Hematopoietic multipotent progenitor cell (in vitro differentiated cells): ENCODE measurements at regions not wholly inside any gene's neighbourhood (a gene's known extent, or its start where the extent isn't known, plus 50 kb on each side); places are given as distances from the start of the nearest gene placed in this dataset.

Source experiments
- DNase-seq, 3 donors: peaks; one replicate each; pipeline ENCODE4 v3.0.0-alpha.2; 2011 to 2015; ENCODE audit warnings: low read depth in 2 of 3, low spot score in 2 of 3

GRCh38 chr1:36691374-36691773, 208.7 kb upstream of the CSF3R start:
- no peak for DNase-seq

DNA sequence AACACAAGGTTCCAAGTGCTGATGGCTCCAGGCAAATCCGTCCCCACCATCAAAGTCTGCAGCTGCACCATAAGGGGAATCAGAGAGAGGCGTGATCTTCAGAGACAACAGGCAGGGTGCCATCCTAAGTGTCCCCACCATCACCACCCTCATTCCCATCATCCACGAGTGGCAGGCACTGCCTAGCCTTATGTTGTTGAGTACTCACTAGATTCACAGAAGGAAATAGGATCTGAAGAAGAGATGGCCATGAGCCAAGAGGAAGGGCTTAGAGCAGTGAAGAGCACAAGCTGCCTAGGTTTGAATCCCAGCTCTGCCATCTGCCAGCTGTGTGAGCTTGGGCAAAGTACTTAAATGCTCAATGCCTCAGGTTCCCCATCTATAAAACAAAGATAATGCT, 207.3 kb upstream of the CSF3R start:
- no peak for DNase-seq

GRCh38 chr1:36687312-36687711, 204.6 kb upstream of the CSF3R start:
- no peak for DNase-seq

- no peak for DNase-seq
These were observed 193.3 kb upstream of the CSF3R start for GRCh38 chr1:36675931-36676562.

DNA sequence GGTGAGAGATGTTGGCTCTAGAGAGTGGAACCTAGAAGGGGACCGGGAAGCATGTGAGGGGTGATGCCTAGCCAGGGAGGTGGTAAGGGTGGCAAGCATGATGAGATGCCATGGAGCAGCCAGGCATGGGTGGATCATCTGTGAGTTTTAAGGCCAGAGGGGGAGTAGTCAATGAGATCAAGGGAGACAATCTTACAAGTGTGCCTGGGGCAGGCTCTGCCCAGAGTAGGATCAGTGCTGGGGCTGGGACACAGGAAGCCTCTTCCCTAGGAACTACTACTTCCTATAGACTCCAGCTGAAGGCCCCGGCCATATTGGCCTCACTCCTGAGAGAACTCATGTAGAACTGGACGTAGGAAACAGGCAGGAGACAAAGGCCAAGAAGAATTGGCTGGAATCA, 192.4 kb upstream of the CSF3R start:
- no peak for DNase-seq

GRCh38 chr1:36673202-36673601, 190.5 kb upstream of the CSF3R start:
- DNase-seq: no peak

GRCh38 chr1:36669262-36669661, 186.5 kb upstream of the CSF3R start:
- no peak for DNase-seq

DNA sequence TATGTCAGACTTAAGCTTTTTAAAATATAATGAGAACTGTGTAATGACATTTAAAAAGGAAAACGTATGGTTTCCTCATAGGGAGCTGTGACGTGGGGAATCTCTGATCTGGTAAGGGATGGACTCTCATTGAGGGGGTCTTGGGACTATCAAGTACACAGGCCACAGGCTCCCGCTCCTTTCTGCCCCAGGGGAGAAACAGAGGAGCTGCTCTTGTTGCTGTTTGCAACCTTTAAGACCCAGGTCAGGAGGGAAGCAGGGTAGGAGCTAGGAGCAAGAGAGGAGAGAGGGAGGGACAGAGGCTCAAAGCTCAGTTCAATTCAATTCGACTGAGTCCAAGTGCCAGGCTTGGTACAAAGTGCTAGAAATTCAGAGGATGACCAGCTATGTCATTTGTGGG, 185.1 kb upstream of the CSF3R start:
- no peak for DNase-seq

- DNase-seq: no peak
These were observed 184.5 kb upstream of the CSF3R start for GRCh38 chr1:36667256-36667655.

GRCh38 chr1:36665478-36666080, 182.9 kb upstream of the CSF3R start:
- DNase-seq: no peak

- no peak for DNase-seq
These were observed 182.0 kb upstream of the CSF3R start for GRCh38 chr1:36664571-36665287.

GRCh38 chr1:36663772-36664430, 181.2 kb upstream of the CSF3R start:
- no peak for DNase-seq

DNA sequence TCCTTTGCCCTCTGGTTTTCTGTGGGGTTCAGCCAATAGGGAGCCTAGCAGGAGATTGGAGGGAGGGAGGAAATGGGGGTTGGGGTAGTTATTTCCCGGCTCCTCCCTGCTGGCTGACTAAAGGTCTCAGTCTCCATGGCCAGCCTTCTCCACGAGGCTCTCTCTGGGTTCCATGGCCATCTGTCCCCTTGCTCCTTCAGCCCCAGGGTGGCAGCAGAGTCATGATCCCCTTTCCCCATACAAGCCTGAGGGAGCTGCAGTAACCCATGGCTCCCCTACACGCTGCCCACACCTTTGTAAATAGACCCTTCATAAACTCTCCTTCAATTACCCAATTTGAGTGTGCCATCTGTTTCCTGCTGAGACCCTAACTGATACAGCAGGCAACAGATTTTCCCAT, 176.1 kb upstream of the CSF3R start:
- no peak for DNase-seq

DNA sequence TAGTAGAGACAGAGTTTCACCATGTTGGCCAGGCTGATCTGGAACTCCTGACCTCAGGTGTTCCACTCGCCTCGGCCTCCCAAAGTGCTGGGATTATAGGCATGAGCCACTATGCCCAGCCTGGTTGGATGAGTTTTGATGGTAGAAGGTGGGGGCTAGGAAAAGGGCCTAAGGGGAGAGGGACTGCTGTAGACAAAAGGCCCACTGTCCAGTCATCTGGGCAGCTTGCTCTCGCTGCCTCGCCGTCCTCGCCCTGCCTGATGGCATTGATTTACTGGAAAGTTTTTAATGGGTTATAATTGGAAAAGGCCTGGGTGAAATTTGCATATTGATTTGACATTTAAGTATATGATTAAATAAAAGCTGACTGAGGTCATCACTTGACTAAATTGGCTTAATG, 175.1 kb upstream of the CSF3R start:
- no peak for DNase-seq

DNA sequence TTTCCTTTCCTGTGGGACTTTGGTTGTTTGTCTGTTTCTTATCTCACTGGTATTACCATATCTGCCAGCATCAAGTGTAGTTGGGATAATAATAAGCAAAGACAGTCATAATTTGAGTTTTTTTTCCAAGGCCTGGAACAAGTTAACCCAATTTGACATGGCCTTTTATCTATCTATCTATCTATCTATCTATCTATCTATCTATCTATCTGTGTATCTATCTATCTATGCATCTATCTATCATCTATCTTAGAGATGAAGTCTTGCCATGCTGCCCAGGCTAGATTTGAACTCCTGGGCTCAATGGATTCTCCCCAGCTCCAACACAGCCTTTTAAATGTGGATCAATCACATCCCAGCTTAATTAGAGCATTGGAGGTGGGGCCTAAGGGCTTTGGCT, 174.1 kb upstream of the CSF3R start:
- DNase-seq: no peak

GRCh38 chr1:36656271-36656670, 173.6 kb upstream of the CSF3R start:
- DNase-seq: no peak

DNA sequence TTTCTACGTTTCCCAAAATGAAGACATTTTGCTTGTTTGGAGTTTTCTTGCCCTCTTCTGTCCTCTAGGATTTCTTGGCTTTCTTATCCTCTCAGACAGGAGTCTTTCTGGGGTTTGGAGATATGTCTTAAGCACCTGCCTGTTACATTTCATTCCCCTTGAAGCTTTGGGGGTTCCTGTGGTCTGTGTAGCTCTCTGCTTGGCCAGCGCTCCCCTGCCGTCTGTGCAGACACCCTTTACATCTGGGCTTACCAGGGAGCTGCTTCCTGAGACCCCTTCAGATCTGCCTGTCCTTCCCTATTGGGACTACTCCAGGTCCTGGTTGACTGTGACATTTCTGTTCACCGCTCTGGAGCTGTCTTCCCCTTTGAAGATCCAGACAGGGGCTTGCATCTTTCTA, 171.9 kb upstream of the CSF3R start:
- no peak for DNase-seq

DNA sequence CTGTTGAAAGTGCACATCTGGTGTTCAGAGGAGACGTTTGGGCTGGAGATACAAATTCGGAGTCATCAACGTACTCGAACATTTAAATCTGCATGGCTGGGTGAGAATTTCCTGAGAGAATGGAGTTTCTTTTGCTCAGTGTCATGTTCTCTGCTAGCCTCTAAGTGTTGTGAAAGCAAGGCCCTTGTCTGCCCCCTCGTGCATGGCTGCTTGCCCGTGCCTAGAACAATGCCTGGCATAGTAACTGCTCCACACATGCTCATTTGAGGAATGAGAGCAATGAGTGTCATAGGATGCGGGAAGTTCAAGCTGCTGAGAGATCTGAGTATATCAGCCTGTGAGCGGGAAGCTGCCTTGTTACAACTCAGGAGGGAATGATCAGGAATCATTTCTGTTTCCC, 171.1 kb upstream of the CSF3R start:
- no peak for DNase-seq

DNA sequence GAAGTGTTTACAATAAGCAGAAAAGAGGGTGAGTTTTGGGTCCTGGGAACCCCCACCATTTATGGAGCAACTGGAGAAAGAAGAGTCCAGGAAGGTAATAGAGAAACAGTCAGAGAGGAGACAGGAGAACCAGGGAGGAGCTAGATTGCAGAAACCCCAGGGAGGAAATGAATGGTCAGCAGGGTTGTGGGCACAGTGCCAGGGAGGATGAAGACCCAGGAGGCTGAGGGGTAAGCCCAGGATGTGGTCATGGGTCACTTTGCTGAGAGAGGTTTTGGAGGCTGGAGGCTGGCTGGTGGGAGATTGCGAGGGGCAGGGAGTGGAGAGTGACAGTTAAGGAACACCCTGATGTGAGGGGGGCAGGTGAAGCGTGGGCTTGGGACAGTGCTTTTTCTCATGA, 169.9 kb upstream of the CSF3R start:
- no peak for DNase-seq

- DNase-seq: no peak
These were observed 169.3 kb upstream of the CSF3R start for GRCh38 chr1:36652011-36652410.

DNA sequence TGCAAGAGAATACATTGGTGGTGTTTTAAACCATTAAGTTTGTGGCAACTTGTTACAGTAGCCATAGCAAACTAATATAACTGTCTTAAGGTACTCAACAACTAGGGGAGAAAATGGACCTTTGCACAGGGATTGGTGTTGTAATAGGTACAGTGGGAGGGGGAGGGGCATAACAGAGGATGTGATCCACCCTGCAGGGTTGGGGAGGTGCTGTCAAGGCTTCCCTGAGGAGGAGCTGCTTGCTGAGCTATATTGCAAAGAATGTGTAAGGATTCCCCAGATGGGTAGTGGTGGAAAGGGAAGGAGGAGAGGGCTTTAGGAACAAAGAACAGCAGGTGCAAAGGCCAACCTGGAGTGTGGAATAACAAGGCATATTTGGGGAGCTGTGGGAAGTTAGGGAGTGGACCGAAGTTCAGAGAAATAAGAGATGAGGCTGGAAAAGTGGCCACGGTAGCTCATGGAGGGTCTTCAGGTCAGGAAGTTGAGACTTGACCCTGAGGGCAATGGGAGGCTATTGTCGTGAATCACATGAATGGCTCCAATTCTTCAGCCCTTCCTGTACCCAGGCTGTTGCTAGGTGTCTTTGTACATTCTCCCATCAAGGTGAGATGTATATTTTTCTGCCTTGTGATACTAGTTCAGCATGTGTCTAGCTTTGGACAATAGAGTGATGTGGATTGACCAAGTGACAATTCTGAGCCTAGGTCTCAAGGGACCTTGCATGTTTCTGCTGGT, 168.6 kb upstream of the CSF3R start:
- no peak for DNase-seq
